HG02840 (cell line): ENCODE measurements at regions not wholly inside any gene's neighbourhood (a gene's known extent, or its start where the extent isn't known, plus 50 kb on each side); places are given as distances from the start of the nearest gene placed in this dataset.
A peak's percentile ranks its signal among the peaks of the same experiment; 100 is the strongest.
"Not testable (repeated sequence)": the region's sequence is repeated elsewhere in the genome, so short reads cannot be mapped to it uniquely, and the experiment has no call there.

ENCODE experiments used
- ATAC-seq: cut with Tn5 transposase; IDR thresholded peaks from one replicate; pipeline ENCODE4 v1.9.1; 2021; ENCODE audit warnings: mild to moderate bottlenecking, moderate library complexity, moderate number of reproducible peaks; ENCODE audit not compliant: unreplicated experiment, low FRiP score

- no peak for ATAC-seq
Measured at GRCh38 chr1:208670778-208671177, 426.6 kb upstream of the PLXNA2 start.

DNA sequence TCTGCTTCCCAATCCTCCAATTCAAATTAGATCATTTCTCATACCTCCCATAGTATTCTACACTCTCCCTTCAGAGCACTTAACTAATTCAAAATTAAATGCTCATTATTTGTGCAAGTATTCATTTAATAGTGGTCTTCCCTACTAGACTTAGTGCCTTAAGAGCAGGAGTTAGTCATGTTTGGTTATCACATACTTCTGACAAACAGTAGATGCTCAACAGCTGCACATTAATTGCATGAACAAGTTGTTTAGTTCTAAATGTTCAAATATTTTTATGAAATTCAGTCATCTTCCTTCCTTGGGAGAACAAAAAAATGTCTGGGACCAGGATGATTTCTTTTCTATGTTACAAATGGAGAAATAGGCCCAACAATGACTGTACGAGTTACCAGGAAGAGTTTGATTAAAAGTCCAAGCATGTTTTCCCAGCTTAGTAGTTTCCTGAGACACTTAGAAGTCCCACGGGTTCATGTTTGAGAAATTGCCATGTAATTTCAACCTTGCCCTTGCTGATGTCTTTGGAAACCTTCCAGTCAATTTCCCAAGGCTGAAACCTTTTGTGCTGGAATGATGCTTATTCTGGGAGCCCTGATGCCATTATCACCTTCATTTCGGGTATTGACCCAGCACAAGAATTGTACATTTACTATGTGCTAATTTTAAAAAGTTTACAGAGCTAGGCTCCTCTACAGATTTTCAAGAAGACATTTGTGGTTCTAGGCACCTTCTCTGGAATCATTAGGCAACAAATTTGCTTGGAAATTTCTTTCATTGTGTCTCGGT is 437.9 kb upstream of the PLXNA2 start:
- ATAC-seq, result no peak

DNA sequence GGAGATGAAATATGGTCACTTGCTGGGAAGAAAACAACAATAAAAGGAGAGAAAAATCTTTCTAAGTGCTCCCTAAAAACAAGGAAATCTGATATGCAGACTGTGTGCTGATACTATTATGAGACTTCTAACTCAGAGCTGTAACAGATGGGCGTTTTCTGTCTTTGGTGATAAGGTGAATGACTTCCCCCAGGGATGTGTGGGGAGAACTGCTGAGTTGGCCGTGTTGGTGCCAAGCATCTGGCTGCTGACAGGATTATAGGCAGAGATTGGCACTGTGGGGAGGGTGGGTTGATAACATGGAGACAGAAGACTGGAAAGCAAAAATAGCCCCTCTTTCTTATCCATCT is 438.5 kb upstream of the PLXNA2 start:
- no peak for ATAC-seq

- no peak for ATAC-seq
Measured at GRCh38 chr1:208683141-208683540, 439.0 kb upstream of the PLXNA2 start.

DNA sequence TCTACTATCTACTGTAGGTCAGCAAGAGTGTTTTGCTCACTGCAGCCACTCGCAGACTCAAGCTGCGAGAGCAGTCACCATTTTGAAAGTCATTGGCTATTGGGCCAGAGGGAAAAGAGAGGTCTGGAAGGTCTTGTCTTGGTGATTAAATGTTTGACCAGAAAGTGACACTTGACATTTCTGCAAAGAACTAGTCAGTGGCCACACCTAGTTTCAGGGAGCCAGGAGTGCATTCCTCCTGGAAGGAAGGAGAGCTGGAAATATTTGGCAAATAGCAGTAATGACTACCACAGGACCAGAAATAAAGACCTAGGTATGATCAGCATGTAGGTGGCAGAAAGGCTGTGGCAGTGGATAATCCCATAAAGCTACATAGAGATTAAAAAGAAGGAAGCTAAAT is 440.0 kb upstream of the PLXNA2 start:
- no peak for ATAC-seq

GRCh38 chr1:208686592-208686991 is 442.4 kb upstream of the PLXNA2 start:
- no peak for ATAC-seq

DNA sequence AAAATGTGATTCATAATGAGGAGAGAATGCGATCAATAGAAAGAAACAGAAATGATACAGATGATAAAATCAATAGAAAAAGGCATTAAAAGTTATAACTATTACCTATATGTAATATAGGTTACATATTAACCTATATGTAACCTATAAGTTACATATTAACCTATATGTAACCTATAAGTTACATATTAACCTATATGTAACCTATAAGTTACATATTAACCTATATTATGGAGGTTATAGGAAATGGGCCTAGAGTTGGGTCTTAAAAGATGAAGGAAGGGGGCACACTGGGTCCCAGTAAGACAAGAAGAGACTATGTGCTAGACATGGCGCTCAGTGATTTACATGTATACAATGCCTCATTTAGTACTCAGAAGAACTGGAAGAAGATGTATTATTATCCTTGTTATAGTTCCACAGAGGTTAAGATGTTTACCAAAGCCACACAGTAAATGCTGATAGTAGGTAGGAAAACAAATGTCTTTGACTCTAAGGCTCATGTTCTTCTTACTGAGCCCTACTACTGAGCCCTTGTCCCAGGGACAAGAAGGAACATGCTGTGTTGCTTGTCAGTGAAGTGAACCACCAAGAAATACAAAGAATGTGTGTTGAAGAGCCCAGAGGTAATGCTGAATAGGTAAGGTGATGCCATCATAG is 444.6 kb upstream of the PLXNA2 start:
- ATAC-seq, result no peak

DNA sequence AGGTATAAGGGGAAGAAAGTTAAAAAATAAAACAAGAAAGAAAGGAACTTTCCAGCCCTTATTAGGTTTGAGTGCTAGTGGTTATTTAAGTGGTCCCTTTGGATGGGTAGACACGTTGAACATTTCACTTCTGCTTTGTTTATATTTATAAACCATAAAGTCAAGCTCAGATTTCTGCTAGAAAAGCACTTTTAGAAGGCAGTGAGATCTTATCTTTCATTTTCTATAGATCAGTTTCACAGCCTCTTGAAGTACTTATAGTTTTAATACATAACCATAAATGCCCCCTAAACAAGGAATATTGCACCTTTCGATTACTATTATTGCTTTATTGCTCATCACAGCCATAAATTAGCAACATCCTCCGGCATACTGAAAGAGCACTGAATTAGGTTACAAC is 446.8 kb upstream of the PLXNA2 start:
- no peak for ATAC-seq

- no peak for ATAC-seq
Measured at GRCh38 chr1:208709981-208710380, 465.8 kb upstream of the PLXNA2 start.

- no peak for ATAC-seq
Measured at GRCh38 chr1:208714323-208714722, 470.1 kb upstream of the PLXNA2 start.

- ATAC-seq, result no peak
Measured at GRCh38 chr1:208717525-208717924, 473.3 kb upstream of the PLXNA2 start.

GRCh38 chr1:208722592-208722991 is 478.4 kb upstream of the PLXNA2 start:
- no peak for ATAC-seq

- no peak for ATAC-seq
Measured at GRCh38 chr1:208724079-208724478, 479.9 kb upstream of the PLXNA2 start.

GRCh38 chr1:208728815-208729214 is 484.6 kb upstream of the PLXNA2 start:
- no peak for ATAC-seq

- ATAC-seq, result peak; percentile 83
Measured at GRCh38 chr1:208731981-208732821, 488.0 kb upstream of the PLXNA2 start.

DNA sequence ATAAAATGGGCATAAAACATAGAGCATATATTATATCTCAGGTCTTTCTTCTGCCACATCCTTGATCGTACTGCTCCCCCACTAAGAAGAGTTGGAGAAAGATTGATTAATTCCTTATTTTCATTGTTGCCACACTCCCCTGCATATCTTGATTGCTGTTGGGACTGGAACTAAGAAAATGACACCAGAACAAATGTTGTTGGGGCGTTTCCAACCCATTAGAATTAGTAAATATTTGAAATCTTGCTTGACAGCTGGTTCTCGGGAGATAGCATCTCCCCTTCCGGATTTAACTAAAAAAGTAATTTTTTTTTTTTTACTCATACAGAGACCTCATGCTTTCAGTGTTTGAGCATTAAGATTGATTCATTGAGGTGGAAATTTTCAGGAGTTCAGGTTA is 493.0 kb upstream of the PLXNA2 start:
- ATAC-seq, result no peak

DNA sequence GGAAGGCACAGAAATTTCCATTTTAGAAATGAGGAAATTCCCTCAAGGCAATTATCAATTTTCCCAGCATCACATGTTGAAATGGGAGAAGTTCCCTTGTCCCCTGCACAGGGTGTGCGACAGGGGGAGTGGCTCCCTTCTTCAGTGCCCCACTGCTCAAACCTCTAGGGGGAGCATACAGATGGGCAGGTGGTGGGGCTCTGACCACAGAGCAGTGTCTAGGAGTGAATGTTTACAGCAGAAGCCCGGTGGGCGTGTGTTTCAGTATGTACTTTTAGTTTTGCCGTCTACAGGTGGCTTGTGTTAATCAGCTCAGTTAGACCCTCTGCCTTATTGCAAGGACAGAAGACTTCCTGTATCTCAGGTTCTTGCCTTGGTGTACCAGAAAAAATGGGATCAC is 493.7 kb upstream of the PLXNA2 start:
- ATAC-seq, result peak; percentile 67

GRCh38 chr1:208739636-208740035 is 495.5 kb upstream of the PLXNA2 start:
- ATAC-seq, result not testable (repeated sequence)

- ATAC-seq, result no peak
Measured at GRCh38 chr1:208741296-208741695, 497.1 kb upstream of the PLXNA2 start.

DNA sequence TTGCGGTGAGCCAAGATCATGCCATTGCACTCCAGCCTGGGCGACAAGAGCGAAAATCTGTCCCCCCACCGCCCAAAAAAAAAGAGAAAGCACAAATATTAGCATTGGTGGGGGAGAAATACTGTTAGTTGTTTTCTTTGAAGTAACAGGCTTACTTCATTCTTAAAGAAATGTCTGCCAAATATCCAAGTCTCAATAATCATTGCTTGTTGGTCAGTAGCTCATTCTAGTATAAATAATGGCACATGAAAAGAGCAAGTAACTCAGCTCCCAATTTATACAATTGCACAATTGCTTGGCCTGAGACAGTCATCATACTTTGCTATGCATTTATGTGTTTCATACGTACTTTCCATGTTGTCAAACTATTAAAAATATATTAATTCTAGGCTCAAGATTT is 499.2 kb upstream of the PLXNA2 start:
- no peak for ATAC-seq

GRCh38 chr1:208747979-208748378 is 503.8 kb upstream of the PLXNA2 start:
- ATAC-seq, result no peak
